OCI-LY1 (cell line): ENCODE measurements at regions not wholly inside any gene's neighbourhood (a gene's known extent, or its start where the extent isn't known, plus 50 kb on each side); places are given as distances from the start of the nearest gene placed in this dataset.

ENCODE experiments used
- H2AFZ ChIP-seq: fragments of 200-600 bp; sonication (generic), shearing (Covaris generic); 2 replicates; pipeline ENCODE4 v1.6.0; 2014; ENCODE audit warnings: antibody characterized with exemption, mild to moderate bottlenecking, low read length
- H3F3A ChIP-seq: fragments of 200-600 bp; sonication (generic), shearing (Covaris generic); 2 replicates; pipeline ENCODE4 v1.6.0; 2014; ENCODE audit warnings: mild to moderate bottlenecking, antibody characterized with exemption, low read length, moderate library complexity; ENCODE audit not compliant: insufficient read depth
- H3K27ac ChIP-seq: fragments of 200-600 bp; sonication (generic); 2 replicates; pipeline ENCODE4 v1.5.1; 2014; ENCODE audit warnings: low read length, mixed run types, mild to moderate bottlenecking, low read depth; ENCODE audit not compliant: poor library complexity, severe bottlenecking
- H3K27me3 ChIP-seq: fragments of 200-600 bp; sonication (generic); 2 replicates; pipeline ENCODE4 v1.6.0; 2014; ENCODE audit warnings: antibody characterized with exemption, mild to moderate bottlenecking, low read length, moderate library complexity; ENCODE audit not compliant: insufficient read depth
- H3K36me3 ChIP-seq: fragments of 200-600 bp; sonication (generic); 2 replicates; pipeline ENCODE4 v1.6.1; 2014; ENCODE audit warnings: mild to moderate bottlenecking, antibody characterized with exemption, low read length, moderate library complexity, mixed read lengths; ENCODE audit not compliant: insufficient read depth
- H3K4me1 ChIP-seq: fragments of 200-600 bp; sonication (generic); 2 replicates; pipeline ENCODE4 v1.5.1; 2014; ENCODE audit warnings: mild to moderate bottlenecking, low read length, moderate library complexity; ENCODE audit not compliant: insufficient read depth, severe bottlenecking
- H3K4me2 ChIP-seq: fragments of 200-600 bp; sonication (generic), shearing (Covaris generic); 2 replicates; pipeline ENCODE4 v1.6.1; 2014; ENCODE audit warnings: low read length
- H3K4me3 ChIP-seq: fragments of 200-600 bp; sonication (generic); 2 replicates; pipeline ENCODE4 v1.5.1; 2014; ENCODE audit warnings: low read length, low read depth, mild to moderate bottlenecking, mixed read lengths; ENCODE audit not compliant: poor library complexity, severe bottlenecking
- H3K79me2 ChIP-seq: fragments of 200-600 bp; shearing (Covaris generic); 2 replicates; pipeline ENCODE4 v1.6.1; 2016; ENCODE audit warnings: mixed run types, low read length, mixed read lengths; ENCODE audit not compliant: insufficient read depth
- H3K9ac ChIP-seq: fragments of 200-600 bp; sonication (generic), shearing (Covaris generic); 2 replicates; pipeline ENCODE4 v1.6.1; 2014; ENCODE audit warnings: mild to moderate bottlenecking, low read length, mixed read lengths
- H3K9me2 ChIP-seq: fragments of 200-600 bp; sonication (generic), shearing (Covaris generic); 2 replicates; pipeline ENCODE4 v1.6.1; 2014; ENCODE audit warnings: low read depth, mild to moderate bottlenecking, low read length, mixed read lengths
- H3K9me3 ChIP-seq: fragments of 200-600 bp; shearing (Covaris generic); 2 replicates; pipeline ENCODE4 v1.6.1; 2014; ENCODE audit warnings: low read length, mixed read lengths
- H4K20me1 ChIP-seq: fragments of 200-600 bp; sonication (generic), shearing (Covaris generic); 2 replicates; pipeline ENCODE4 v1.6.0; 2016; ENCODE audit warnings: mild to moderate bottlenecking, low read length; ENCODE audit not compliant: insufficient read depth
- EZH2 ChIP-seq: fragments of 200-600 bp; sonication (generic), shearing (Covaris generic); IDR thresholded peaks from 2 replicates; pipeline ENCODE4 v1.8.0; 2017; ENCODE audit warnings: borderline replicate concordance, mixed run types, mild to moderate bottlenecking, antibody characterized with exemption, low read length, moderate library complexity, mixed read lengths
- TF ChIP-seq, protein P1 (sequence below): fragments of 200-600 bp; sonication (generic), shearing (Covaris generic); IDR thresholded peaks from 2 replicates; pipeline ENCODE4 v1.5.1; 2017; ENCODE audit warnings: mild to moderate bottlenecking, antibody characterized with exemption, low read length, moderate library complexity, mixed read lengths

DNA sequence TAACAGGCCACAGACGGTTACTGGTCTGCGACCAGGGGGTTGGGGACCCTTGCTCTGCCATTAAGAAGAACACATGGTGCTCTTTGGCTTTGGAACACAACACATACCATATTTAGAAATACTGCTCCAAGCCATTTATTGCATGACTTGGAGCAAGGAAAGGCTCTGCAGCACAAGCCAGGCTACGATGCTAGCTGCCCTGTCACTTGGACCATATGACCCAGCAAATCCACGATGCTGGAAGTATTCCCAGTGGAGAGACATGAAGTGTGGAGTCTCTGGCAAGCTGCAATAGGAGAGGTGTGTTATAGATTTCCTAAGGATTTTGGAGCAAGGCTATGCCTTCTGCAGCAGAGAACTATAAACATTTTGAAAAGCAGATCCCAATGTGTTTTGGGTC is 171.2 kb downstream of the HAUS1 start:
- no peaks in the 10 kb centered on the region for H3K4me1 ChIP-seq
- H3K9me2 ChIP-seq = no peaks in the 10 kb centered on the region
- no peak overlapping the region for H3K4me3 ChIP-seq
- H3K9ac ChIP-seq = no peak overlapping the region
- no peak for TF ChIP-seq EZH2
- TF ChIP-seq, protein P1, sequence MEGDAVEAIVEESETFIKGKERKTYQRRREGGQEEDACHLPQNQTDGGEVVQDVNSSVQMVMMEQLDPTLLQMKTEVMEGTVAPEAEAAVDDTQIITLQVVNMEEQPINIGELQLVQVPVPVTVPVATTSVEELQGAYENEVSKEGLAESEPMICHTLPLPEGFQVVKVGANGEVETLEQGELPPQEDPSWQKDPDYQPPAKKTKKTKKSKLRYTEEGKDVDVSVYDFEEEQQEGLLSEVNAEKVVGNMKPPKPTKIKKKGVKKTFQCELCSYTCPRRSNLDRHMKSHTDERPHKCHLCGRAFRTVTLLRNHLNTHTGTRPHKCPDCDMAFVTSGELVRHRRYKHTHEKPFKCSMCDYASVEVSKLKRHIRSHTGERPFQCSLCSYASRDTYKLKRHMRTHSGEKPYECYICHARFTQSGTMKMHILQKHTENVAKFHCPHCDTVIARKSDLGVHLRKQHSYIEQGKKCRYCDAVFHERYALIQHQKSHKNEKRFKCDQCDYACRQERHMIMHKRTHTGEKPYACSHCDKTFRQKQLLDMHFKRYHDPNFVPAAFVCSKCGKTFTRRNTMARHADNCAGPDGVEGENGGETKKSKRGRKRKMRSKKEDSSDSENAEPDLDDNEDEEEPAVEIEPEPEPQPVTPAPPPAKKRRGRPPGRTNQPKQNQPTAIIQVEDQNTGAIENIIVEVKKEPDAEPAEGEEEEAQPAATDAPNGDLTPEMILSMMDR = no peak
- no peak overlapping the region for H3K27ac ChIP-seq
- H3K4me2 ChIP-seq = no peak overlapping the region
- H3K36me3 ChIP-seq = no peaks in the 10 kb centered on the region
- no peak overlapping the region for H2AFZ ChIP-seq
- no peaks in the 10 kb centered on the region for H3F3A ChIP-seq
- no peaks in the 10 kb centered on the region for H4K20me1 ChIP-seq
- no peaks in the 10 kb centered on the region for H3K79me2 ChIP-seq
- H3K27me3 ChIP-seq = no peaks in the 10 kb centered on the region
- no peaks in the 10 kb centered on the region for H3K9me3 ChIP-seq

DNA sequence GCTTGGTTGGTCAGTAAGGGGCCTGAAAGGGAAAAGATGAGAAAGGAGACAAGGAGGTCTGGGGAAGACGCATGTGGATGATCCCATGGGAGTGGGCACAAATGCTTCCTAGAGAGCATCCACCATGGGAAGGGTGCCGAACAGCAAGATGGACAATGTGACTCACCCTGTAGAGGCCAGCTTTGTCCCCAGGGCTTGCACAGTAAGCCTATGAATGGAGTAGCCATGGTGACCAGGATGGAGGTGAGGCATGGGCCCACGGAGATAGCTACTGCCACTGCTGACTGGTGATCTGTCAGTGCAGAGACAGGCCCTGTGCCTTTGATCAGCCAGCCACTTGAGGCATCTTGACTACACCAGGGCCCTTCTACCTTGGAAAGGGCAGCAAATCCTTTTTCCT is 172.6 kb downstream of the HAUS1 start:
- no peak overlapping the region for H3K4me3 ChIP-seq

DNA sequence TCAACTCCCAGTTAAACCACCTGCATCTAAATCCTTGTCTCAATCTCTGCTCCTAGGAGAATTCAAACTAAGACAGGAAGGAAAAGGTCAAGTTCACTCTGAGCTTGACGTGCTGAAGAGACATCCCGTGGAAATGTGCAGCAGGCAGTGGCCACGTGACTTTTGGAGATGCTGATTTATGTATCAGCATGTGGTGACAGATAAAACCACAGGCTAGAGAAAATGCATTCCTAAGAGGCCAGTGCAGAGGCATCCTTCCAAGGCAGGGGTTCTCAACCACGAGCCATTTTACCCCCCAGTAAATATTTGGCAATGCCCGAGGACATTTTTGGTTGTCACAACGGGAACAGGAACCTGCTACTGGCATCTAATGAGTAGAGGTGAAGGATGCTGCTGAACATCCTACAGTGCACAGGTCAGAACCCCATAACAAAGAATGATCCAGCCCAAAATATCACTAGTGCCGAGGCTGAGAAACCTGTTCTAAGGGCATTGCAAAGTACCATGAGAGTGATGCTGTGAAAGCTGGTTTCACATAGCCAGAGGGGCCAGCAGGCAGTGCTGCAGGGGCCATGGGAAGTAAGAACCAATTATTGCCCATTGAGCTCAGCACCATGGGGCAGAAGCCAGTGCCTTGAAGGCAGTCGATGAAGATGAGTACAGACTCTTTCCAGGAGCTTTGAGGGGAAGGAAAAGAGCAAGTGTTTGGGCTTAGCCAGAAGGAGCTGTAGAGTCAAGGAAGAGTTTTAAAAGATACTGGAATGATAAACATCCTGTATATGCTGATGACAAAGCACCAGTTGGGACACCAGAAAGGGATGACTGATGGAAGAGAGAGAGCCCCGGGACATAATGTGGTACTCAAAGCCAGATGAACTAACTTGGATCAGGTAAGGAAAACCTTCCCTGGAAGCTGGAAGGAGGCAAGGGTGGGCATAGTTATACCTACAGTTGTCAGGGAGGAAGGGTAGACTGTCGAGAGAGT is 174.6 kb downstream of the HAUS1 start:
- H2AFZ ChIP-seq = no peak overlapping the region
- no peaks in the 10 kb centered on the region for H4K20me1 ChIP-seq
- H3K4me2 ChIP-seq = no peak overlapping the region
- H3K9ac ChIP-seq = no peak overlapping the region
- no peak overlapping the region for H3K4me3 ChIP-seq
- no peaks in the 10 kb centered on the region for H3K79me2 ChIP-seq
- H3K4me1 ChIP-seq = no peaks in the 10 kb centered on the region
- no peaks in the 10 kb centered on the region for H3F3A ChIP-seq
- H3K27ac ChIP-seq = no peak overlapping the region
- H3K27me3 ChIP-seq = no peaks in the 10 kb centered on the region
- H3K9me2 ChIP-seq = no peaks in the 10 kb centered on the region
- H3K36me3 ChIP-seq = no peaks in the 10 kb centered on the region
- H3K9me3 ChIP-seq = no peaks in the 10 kb centered on the region
- TF ChIP-seq, protein P1 = no peak

More for the DNA sequence above, 172.6 kb downstream of the HAUS1 start:
- no peak overlapping the region for H3K4me2 ChIP-seq
- H3K27ac ChIP-seq = no peak overlapping the region
- no peaks in the 10 kb centered on the region for H3K79me2 ChIP-seq
- no peak for TF ChIP-seq EZH2
- TF ChIP-seq, protein P1 = no peak
- no peaks in the 10 kb centered on the region for H3K4me1 ChIP-seq
- no peaks in the 10 kb centered on the region for H4K20me1 ChIP-seq
- no peaks in the 10 kb centered on the region for H3K27me3 ChIP-seq
- H3F3A ChIP-seq = no peaks in the 10 kb centered on the region
- H2AFZ ChIP-seq = no peak overlapping the region
- H3K36me3 ChIP-seq = no peaks in the 10 kb centered on the region
- no peaks in the 10 kb centered on the region for H3K9me3 ChIP-seq
- H3K9ac ChIP-seq = no peak overlapping the region
- no peaks in the 10 kb centered on the region for H3K9me2 ChIP-seq
